ENCODE measurements at regions not wholly inside any gene's neighbourhood (a gene's known extent, or its start where the extent isn't known, plus 50 kb on each side); places are given as distances from the start of the nearest gene placed in this dataset.

DNA sequence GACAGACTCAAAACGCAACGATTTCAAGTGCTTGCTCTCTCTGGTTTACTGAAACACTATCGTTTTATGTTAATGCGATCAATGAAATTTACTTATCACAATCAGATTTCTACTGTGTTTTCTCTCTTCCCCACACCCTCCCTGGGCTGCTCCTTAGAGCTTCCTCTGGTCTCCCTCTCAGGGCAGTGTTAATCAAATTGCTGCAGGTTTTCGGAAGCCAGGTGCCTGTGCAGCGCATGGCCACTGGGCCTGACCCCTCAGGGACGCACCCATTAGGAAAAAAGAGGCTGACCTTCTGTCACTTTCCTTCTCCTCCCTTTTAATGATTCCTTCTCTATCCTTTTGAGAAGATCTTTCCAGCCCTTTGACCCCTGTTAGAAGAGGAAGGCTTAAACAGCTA lies 134.5 kb upstream of the ONECUT1 start:
- TF ChIP-seq, protein P1, sequence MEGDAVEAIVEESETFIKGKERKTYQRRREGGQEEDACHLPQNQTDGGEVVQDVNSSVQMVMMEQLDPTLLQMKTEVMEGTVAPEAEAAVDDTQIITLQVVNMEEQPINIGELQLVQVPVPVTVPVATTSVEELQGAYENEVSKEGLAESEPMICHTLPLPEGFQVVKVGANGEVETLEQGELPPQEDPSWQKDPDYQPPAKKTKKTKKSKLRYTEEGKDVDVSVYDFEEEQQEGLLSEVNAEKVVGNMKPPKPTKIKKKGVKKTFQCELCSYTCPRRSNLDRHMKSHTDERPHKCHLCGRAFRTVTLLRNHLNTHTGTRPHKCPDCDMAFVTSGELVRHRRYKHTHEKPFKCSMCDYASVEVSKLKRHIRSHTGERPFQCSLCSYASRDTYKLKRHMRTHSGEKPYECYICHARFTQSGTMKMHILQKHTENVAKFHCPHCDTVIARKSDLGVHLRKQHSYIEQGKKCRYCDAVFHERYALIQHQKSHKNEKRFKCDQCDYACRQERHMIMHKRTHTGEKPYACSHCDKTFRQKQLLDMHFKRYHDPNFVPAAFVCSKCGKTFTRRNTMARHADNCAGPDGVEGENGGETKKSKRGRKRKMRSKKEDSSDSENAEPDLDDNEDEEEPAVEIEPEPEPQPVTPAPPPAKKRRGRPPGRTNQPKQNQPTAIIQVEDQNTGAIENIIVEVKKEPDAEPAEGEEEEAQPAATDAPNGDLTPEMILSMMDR (IDR thresholded peaks at IDR 0.05) = no peak
- no peak for TF ChIP-seq POLR2A (IDR thresholded peaks at IDR 0.05)
